Activated T-helper 2 cell treated with anti-CD3 and anti-CD28 coated beads, Interferon-gamma antibody, Interleukin-2, Interleukin-4, amounts not matched to agents 10 μg/mL and 5 μg/mL and 100 μg/mL, durations not matched to agents 14 hours and 24 hours and 36 hours (primary cell): ENCODE measurements at regions not wholly inside any gene's neighbourhood (a gene's known extent, or its start where the extent isn't known, plus 50 kb on each side); places are given as distances from the start of the nearest gene placed in this dataset.

Source experiments
- DNase-seq: peaks from one replicate; pipeline ENCODE4 v3.0.0; 2021; ENCODE audit warnings: low spot score
- H3K27ac Mint-ChIP-seq: one replicate; pipeline ENCODE4 v1.8.0; 2021; ENCODE audit warnings: mixed read lengths
- H3K27me3 Mint-ChIP-seq: one replicate; pipeline ENCODE4 v1.8.0; 2021; ENCODE audit warnings: low read depth, mixed read lengths
- H3K36me3 Mint-ChIP-seq: one replicate; pipeline ENCODE4 v1.8.0; 2021; ENCODE audit warnings: low read depth, mixed read lengths
- H3K4me1 Mint-ChIP-seq: one replicate; pipeline ENCODE4 v1.8.0; 2021; ENCODE audit warnings: low read depth, mixed read lengths
- H3K4me3 Mint-ChIP-seq: one replicate; pipeline ENCODE4 v1.8.0; 2021; ENCODE audit warnings: low read depth, mild to moderate bottlenecking, moderate library complexity, mixed read lengths
- H3K9me3 Mint-ChIP-seq: one replicate; pipeline ENCODE4 v1.8.0; 2021; ENCODE audit warnings: mixed read lengths
- intact Hi-C: fragments of 100-400 bp; cut with micrococcal nuclease; formaldehyde crosslinking; loops from one replicate; pipeline ENCODE4 v1.15.1; 2023

DNA sequence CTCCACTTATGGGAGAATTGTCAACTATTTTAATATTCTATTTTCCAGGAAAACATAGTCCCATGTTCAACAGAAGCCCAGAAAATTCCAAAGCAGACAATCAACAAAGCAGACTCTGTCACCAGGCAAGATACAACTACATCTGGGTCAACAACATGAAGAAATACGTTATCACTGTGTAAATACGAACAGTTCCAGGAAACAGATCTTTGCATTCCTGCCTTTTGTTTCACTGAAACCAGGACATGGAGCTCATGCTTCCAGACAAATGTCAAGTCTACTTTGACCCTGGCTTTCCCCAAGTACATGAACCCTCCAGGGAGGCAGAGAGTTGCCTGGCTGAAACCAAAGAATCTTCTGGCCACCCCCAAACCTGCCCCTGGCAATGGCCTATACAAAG lies 106.7 kb downstream of the SETD4 start:
- DNase-seq: no peak
- H3K36me3 Mint-ChIP-seq: no peaks in the 10 kb centered on the region

DNA sequence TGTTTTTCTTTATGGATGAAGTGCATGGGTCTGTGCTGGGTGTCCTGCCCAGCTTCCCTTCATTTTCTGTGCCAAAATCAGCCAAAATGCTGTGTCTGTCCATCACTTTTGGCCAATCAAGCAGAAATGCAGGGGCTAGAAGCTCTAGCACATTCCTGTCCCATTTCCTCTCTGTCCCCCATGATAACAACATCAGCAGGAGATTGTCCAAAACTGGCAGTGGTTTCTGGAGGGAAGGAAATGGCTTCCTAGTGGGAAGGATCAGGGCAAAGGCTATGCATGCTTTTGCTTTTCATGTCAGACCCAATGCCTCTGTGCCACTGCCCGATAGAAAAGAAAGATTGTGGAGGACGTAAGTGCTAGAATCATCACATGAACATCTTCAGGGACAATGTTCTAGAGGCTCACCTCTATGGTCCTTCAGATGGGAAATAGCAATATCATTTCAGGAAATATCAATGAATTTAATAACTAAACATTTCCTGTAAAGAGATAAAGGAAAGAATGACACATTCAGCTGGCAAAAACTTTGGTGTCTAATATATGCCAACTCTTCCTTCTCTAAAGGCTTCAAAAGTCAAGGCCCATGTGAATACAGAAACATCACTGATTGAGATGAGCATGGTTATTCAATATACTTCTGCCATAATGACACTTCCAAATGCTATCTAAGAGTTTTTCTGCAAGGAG lies 107.5 kb downstream of the SETD4 start:
- no peak overlapping the region for H3K4me3 Mint-ChIP-seq
- no peaks in the 10 kb centered on the region for H3K36me3 Mint-ChIP-seq
- no peak overlapping the region for H3K27ac Mint-ChIP-seq
- H3K9me3 Mint-ChIP-seq: no peaks in the 10 kb centered on the region
- no peak for DNase-seq
- peaks cover 12% of the 10 kb centered on the region for H3K27me3 Mint-ChIP-seq
- intact Hi-C loops: no loop called here
- H3K4me1 Mint-ChIP-seq: no peaks in the 10 kb centered on the region

More for the DNA sequence above, 106.7 kb downstream of the SETD4 start:
- Mint-ChIP-seq H3K9me3 (no peaks in the 10 kb centered on the region), H3K4me1 (no peaks in the 10 kb centered on the region), H3K27me3 (peaks cover 9% of the 10 kb centered on the region), H3K27ac (no peak overlapping the region), H3K4me3 (no peak overlapping the region)
- intact Hi-C loops: no loop called here

DNA sequence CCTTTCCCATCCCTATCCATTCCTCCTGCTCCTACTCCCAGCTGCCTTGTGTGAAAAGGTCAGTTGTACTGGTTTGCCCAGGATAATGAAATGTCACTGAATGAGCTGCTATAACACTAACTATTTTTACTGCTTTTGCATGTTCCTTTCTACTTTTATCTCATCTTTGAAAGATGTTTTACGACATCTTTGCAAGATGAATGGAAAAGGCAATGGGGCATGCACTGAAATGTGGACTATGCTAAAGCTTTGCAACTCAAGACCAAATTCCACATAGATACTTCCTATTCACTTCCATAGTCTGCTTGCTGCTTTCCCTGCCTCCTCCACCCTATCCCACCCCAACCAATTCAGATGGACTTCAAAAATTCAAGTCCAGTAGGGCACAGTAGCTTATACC lies 111.3 kb downstream of the SETD4 start:
- H3K27me3 Mint-ChIP-seq: peaks cover 5% of the 10 kb centered on the region

GRCh38 chr21:35945089-35945671 lies 115.1 kb downstream of the SETD4 start:
- Mint-ChIP-seq H3K36me3 (no peaks in the 10 kb centered on the region), H3K4me1 (no peaks in the 10 kb centered on the region), H3K27me3 (peaks cover 10% of the 10 kb centered on the region), H3K4me3 (no peak overlapping the region), H3K9me3 (no peaks in the 10 kb centered on the region), H3K27ac (no peak overlapping the region)
- intact Hi-C loops: no loop called here
- DNase-seq: no peak

More for the DNA sequence above, 111.3 kb downstream of the SETD4 start:
- Mint-ChIP-seq H3K36me3 (no peaks in the 10 kb centered on the region), H3K9me3 (no peaks in the 10 kb centered on the region), H3K4me1 (no peaks in the 10 kb centered on the region), H3K4me3 (no peak overlapping the region), H3K27ac (no peak overlapping the region)
- intact Hi-C loops: no loop called here
- DNase-seq: no peak

DNA sequence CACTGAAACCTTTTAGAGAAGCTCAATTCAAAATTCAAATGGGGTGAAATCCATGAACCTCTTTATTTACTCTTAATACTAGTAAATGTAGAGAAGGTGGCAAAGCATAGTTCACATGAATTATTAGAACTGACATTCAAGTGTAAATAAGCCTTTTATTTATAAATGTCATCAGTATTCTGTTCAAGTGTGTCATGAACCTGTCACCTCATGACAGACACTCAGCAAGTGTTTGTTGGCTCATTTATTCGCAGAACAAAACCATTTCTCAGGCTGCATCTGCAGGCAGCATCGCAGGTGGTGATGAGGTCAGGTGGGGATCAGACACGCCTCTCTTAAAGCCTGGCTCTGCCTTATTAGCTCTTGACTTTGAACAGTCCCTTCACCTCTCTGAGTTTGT lies 116.6 kb downstream of the SETD4 start:
- Mint-ChIP-seq H3K36me3 (no peaks in the 10 kb centered on the region), H3K4me1 (no peaks in the 10 kb centered on the region), H3K27me3 (peaks cover 14% of the 10 kb centered on the region), H3K9me3 (no peaks in the 10 kb centered on the region), H3K4me3 (no peak overlapping the region), H3K27ac (no peak overlapping the region)
- intact Hi-C loops: no loop called here
- no peak for DNase-seq

- intact Hi-C loops: no loop called here
- no peak overlapping the region for H3K27ac Mint-ChIP-seq
- H3K36me3 Mint-ChIP-seq: no peaks in the 10 kb centered on the region
- no peaks in the 10 kb centered on the region for H3K9me3 Mint-ChIP-seq
- H3K4me1 Mint-ChIP-seq: no peaks in the 10 kb centered on the region
- peaks cover 11% of the 10 kb centered on the region for H3K27me3 Mint-ChIP-seq
- DNase-seq: no peak
- no peak overlapping the region for H3K4me3 Mint-ChIP-seq
Measured at GRCh38 chr21:35942211-35943144, 117.8 kb downstream of the SETD4 start.

DNA sequence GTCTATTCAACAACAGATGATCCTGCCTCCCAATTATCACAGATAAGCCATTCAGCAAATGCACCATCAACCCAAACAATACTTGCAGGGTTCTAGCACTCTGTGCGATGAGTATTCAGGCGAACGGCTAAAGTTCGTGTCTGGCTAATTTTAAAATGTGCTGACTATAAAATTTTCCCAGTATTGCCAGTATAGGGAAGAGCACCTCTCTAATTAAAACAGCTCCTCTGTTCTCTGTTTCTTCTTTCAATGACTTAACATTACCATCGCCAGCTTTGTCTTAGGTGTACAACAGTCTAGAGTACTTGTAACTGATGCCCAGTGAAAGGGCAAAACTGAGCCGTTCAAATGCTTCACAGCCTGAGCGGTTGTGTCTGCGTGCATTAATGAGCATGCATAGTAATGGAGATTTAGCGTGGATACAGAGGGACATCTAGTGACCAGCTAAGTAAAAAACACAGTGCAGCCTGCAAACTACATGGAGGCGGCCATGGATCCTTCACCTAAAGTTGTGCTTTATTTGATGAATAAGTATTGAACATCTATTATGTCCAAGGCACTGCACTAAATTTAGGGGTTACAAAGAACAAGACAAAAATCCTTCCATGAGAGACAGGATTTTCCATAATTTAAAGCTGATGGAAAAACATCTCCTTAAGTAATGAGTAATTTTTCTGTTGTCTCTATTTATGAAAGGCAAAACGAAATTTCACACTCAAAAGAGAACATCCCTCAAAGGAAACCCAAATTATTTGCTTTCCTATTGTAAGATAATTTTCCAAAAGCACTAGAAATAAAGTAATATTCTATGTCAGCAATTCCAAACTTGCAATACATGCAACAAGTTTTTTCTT lies 120.0 kb downstream of the SETD4 start:
- H3K4me1 Mint-ChIP-seq: no peaks in the 10 kb centered on the region
- H3K27ac Mint-ChIP-seq: no peak overlapping the region
- intact Hi-C loops: no loop called here
- no peaks in the 10 kb centered on the region for H3K9me3 Mint-ChIP-seq
- H3K4me3 Mint-ChIP-seq: no peak overlapping the region
- H3K27me3 Mint-ChIP-seq: peaks cover 14% of the 10 kb centered on the region
- H3K36me3 Mint-ChIP-seq: no peaks in the 10 kb centered on the region
- DNase-seq: no peak

DNA sequence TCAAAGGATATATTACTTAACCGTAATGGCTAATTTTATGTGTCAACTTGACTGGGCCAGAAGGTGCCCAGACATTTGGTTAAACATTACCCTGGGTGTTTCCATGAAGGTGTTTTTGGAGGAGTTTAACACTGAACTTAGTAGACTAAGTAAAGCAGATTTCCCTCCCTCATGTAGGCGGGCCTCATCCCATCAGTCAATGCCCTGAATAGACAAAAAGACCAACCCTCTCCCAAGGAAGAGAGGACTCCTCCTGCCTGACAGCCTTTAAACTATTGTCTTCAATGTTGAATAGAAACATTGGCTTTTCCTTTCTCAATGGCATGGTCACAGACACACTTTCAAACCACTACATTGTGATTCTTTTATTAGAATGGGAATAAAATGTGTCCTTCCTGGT lies 121.9 kb downstream of the SETD4 start:
- intact Hi-C loops: no loop called here
- Mint-ChIP-seq H3K4me1 (no peaks in the 10 kb centered on the region), H3K4me3 (no peak overlapping the region), H3K9me3 (no peaks in the 10 kb centered on the region), H3K36me3 (no peaks in the 10 kb centered on the region), H3K27me3 (peaks cover 14% of the 10 kb centered on the region), H3K27ac (no peak overlapping the region)
- DNase-seq: no peak

- Mint-ChIP-seq H3K4me3 (no peak overlapping the region), H3K27ac (no peak overlapping the region), H3K27me3 (peaks cover 3% of the 10 kb centered on the region), H3K4me1 (no peaks in the 10 kb centered on the region), H3K9me3 (no peaks in the 10 kb centered on the region), H3K36me3 (no peaks in the 10 kb centered on the region)
- intact Hi-C loops: no loop called here
- no peak for DNase-seq
Measured at GRCh38 chr21:35933466-35933865, 126.9 kb downstream of the SETD4 start.

GRCh38 chr21:35932232-35932911 lies 128.0 kb downstream of the SETD4 start:
- Mint-ChIP-seq H3K4me1 (no peaks in the 10 kb centered on the region), H3K27me3 (peaks cover 4% of the 10 kb centered on the region), H3K4me3 (no peak overlapping the region), H3K9me3 (no peaks in the 10 kb centered on the region), H3K27ac (no peak overlapping the region), H3K36me3 (no peaks in the 10 kb centered on the region)
- intact Hi-C loops: no loop called here
- no peak for DNase-seq

- no peaks in the 10 kb centered on the region for H3K4me1 Mint-ChIP-seq
- H3K4me3 Mint-ChIP-seq: no peak overlapping the region
- no peaks in the 10 kb centered on the region for H3K36me3 Mint-ChIP-seq
- DNase-seq: no peak
- no peak overlapping the region for H3K27ac Mint-ChIP-seq
- intact Hi-C loops: no loop called here
- H3K27me3 Mint-ChIP-seq: peaks cover 4% of the 10 kb centered on the region
- H3K9me3 Mint-ChIP-seq: no peaks in the 10 kb centered on the region
Measured at GRCh38 chr21:35929901-35930300, 130.4 kb downstream of the SETD4 start.

DNA sequence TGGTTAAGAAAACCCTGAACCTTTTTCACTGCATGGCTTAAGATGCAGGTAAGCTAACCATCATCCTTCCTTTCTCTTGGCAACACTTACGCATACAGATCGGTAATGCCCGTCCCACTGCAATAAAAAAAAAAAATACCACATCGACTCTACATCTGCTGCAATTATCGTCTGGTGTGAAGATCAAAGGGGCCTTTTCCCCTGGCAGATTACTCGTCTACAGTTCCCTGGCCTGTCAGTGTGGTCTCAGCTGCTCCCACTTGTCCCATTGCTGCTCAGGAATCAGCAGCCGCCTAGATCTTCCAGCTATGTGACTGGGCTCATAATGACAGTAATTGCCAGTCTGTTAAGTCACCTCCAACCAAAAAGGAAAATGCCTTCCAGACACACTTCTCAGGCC lies 133.1 kb downstream of the SETD4 start:
- H3K36me3 Mint-ChIP-seq: no peaks in the 10 kb centered on the region
- peaks cover 6% of the 10 kb centered on the region for H3K27me3 Mint-ChIP-seq
- no peaks in the 10 kb centered on the region for H3K4me1 Mint-ChIP-seq
- H3K27ac Mint-ChIP-seq: no peak overlapping the region
- no peaks in the 10 kb centered on the region for H3K9me3 Mint-ChIP-seq
- intact Hi-C loops: no loop called here
- H3K4me3 Mint-ChIP-seq: no peak overlapping the region
- no peak for DNase-seq
